K562 (cell line): ENCODE measurements at regions not wholly inside any gene's neighbourhood (a gene's known extent, or its start where the extent isn't known, plus 50 kb on each side); places are given as distances from the start of the nearest gene placed in this dataset.

Experiments used
- ATAC-seq: fragments of 200-7000 bp; cut with Tn5 transposase; 3 replicates; pipeline ENCODE4 v1.9.1; 2020; ENCODE audit warnings: moderate library complexity
- BruUV-seq: library from RNA; stranded (reverse); fragments of 400-500 nt; replicated peaks from 2 replicates; lab custom pipeline; 2021; lab: Mats Ljungman, UMichigan
- CTCF ChIA-PET: fragments of 300-600 bp; formaldehyde crosslinking; extraction: SDS; loops from one replicate; lab custom pipeline; 2021; ENCODE audit warnings: low intra/inter-chr PET ratio; lab: Yijun Ruan, JAX
- POLR2A ChIA-PET: fragments of 300-600, 350-650 bp; sonication (Branson Sonifier 250); formaldehyde crosslinking; extraction: SDS; loops from one replicate; lab custom pipeline; 2021; ENCODE audit warnings: antibody characterized with exemption, inconsistent platforms; lab: Yijun Ruan, JAX
- DNase-seq, 4 experiments: peaks; one replicate each; pipeline versions ENCODE4 v3.0.0 to v3.0.0-alpha.2; 2011 to 2018; ENCODE audit warnings: low spot score in 3 of 4, mixed read lengths in 3 of 4; ENCODE audit errors: extremely low read depth in 1 of 4
- FAIRE-seq: peaks from 2 replicates; lab custom pipeline; 2011; peaks lifted over from hg19 to GRCh38; lab: Jason Lieb, UNC
- H2AFZ ChIP-seq: 2 replicates; pipeline ENCODE4 v1.6.0; 2011; ENCODE audit warnings: low read depth, low read length, control low read depth, inconsistent platforms
- H3K27ac ChIP-seq: fragments of 200-600 bp; 3 replicates; pipeline ENCODE4 v1.8.0; 2011; ENCODE audit warnings: low read depth, mild to moderate bottlenecking, control low read depth, inconsistent platforms, low read length, moderate library complexity, mixed read lengths; ENCODE audit errors: extremely low read depth
- H3K27me3 ChIP-seq, 2 experiments: fragments of 300-600 bp in 1 of 2; 2 replicates in 1 of 2; 3 replicates in 1 of 2; pipeline versions ENCODE4 v1.6.0 to v1.8.0; 2011; ENCODE audit warnings: inconsistent platforms in 2 of 2, low read length in 2 of 2, mild to moderate bottlenecking in 1 of 2, mixed read lengths in 1 of 2, moderate library complexity in 1 of 2; ENCODE audit not compliant: control insufficient read depth in 2 of 2, insufficient read depth in 2 of 2
- H3K36me3 ChIP-seq: fragments of 300-600 bp; 3 replicates; pipeline ENCODE4 v1.8.0; 2011; ENCODE audit warnings: mild to moderate bottlenecking, low read length, inconsistent platforms; ENCODE audit not compliant: control insufficient read depth, insufficient read depth
- H3K4me1 ChIP-seq, 2 experiments: fragments of 200-600 bp in 1 of 2; replicated peaks in 1 of 2; 2 replicates in 1 of 2; 3 replicates in 1 of 2; pipeline versions ENCODE4 v1.5.1 to v1.8.0; 2011; ENCODE audit warnings: inconsistent platforms in 2 of 2, low read length in 2 of 2, mild to moderate bottlenecking in 1 of 2, mixed read lengths in 1 of 2, moderate library complexity in 1 of 2; ENCODE audit not compliant: control insufficient read depth in 2 of 2, insufficient read depth in 2 of 2
- H3K4me2 ChIP-seq: 2 replicates; pipeline ENCODE4 v1.6.1; 2011; ENCODE audit warnings: low read length, control low read depth, inconsistent platforms, mixed read lengths; ENCODE audit not compliant: insufficient read depth
- H3K4me3 ChIP-seq: fragments of 200-600 bp; sonication (generic), shearing (Covaris generic); 2 replicates; pipeline ENCODE4 v1.5.1; 2016; ENCODE audit warnings: control low read depth, inconsistent platforms
- H3K79me2 ChIP-seq: fragments of 200-600 bp; 3 replicates; pipeline ENCODE4 v1.8.0; 2011; ENCODE audit warnings: low read length, inconsistent platforms; ENCODE audit not compliant: control insufficient read depth, insufficient read depth
- H3K9ac ChIP-seq, 2 experiments: 2 replicates each; pipeline versions ENCODE4 v1.6.0 to v1.6.1; 2011; ENCODE audit warnings: low read depth in 2 of 2, low read length in 2 of 2, control low read depth in 1 of 2, inconsistent platforms in 1 of 2, mild to moderate bottlenecking in 1 of 2, mixed read lengths in 1 of 2; ENCODE audit not compliant: insufficient read depth in 1 of 2
- H3K9me1 ChIP-seq: one replicate; pipeline ENCODE4 v1.6.0; 2011; ENCODE audit warnings: inconsistent platforms, mild to moderate bottlenecking, low read length, moderate library complexity; ENCODE audit not compliant: control insufficient read depth, insufficient read depth
- H3K9me3 ChIP-seq: replicated peaks from 2 replicates; pipeline ENCODE4 v1.5.1; 2011; ENCODE audit warnings: low read depth, low read length, inconsistent platforms; ENCODE audit not compliant: control insufficient read depth, insufficient read depth
- H4K20me1 ChIP-seq: replicated peaks from 2 replicates; pipeline ENCODE4 v1.6.1; 2011; ENCODE audit warnings: low read length, inconsistent platforms, mixed read lengths; ENCODE audit not compliant: control insufficient read depth, insufficient read depth
- CBX2 ChIP-seq: fragments of 200-600 bp; sonication (generic); IDR thresholded peaks from one replicate; pipeline ENCODE4 v1.6.1; 2012; ENCODE audit warnings: mild to moderate bottlenecking, low read length, inconsistent platforms; ENCODE audit not compliant: insufficient read depth, poor library complexity, severe bottlenecking
- CBX8 ChIP-seq: fragments of 200-600 bp; sonication (generic); IDR thresholded peaks from 2 replicates; pipeline ENCODE4 v1.6.1; 2012; ENCODE audit warnings: borderline replicate concordance, mixed run types, low read depth, mild to moderate bottlenecking, moderate library complexity, mixed read lengths, low read length, control low read depth, inconsistent platforms; ENCODE audit not compliant: poor library complexity, severe bottlenecking; ENCODE audit errors: extremely low read depth
- ELF4 ChIP-seq: fragments of 450-650 bp; formaldehyde crosslinking; IDR thresholded peaks from 2 replicates; pipeline ENCODE4 v1.4.0; 2022; ENCODE audit warnings: missing genetic modification characterization
- HCFC1 ChIP-seq: IDR thresholded peaks from 2 replicates; pipeline ENCODE4 v1.6.1; 2012; ENCODE audit warnings: low read depth, low read length, improper control_type of control experiment
- KDM2B ChIP-seq: fragments of 250-450 bp; sonication (Bioruptor Pico); IDR thresholded peaks from 2 replicates; pipeline ENCODE4 v1.8.0; 2021; ENCODE audit warnings: mild to moderate bottlenecking, moderate library complexity
- KHSRP ChIP-seq: fragments of 450-650 bp; IDR thresholded peaks from 2 replicates; pipeline ENCODE4 v1.6.1; 2017
- KLF10 ChIP-seq: fragments of 250-450 bp; sonication (Bioruptor Pico); IDR thresholded peaks from 2 replicates; pipeline ENCODE4 v1.6.1; 2021; ENCODE audit warnings: matching md5 sums
- MAZ ChIP-seq, 2 experiments: fragments of 450-650 bp in 1 of 2; sonication (generic) in 1 of 2; formaldehyde crosslinking; IDR thresholded peaks in 1 of 2; conservative IDR thresholded peaks in 1 of 2; 2 replicates each; pipeline versions ENCODE4 v1.4.0 to v1.5.0; 2020; ENCODE audit warnings: mild to moderate bottlenecking in 1 of 2, missing genetic modification reagents in 1 of 2
- MCM3 ChIP-seq: fragments of 450-650 bp; IDR thresholded peaks from 2 replicates; pipeline ENCODE4 v1.6.1; 2016
- RBM17 ChIP-seq: fragments of 200-400 bp; formaldehyde crosslinking; IDR thresholded peaks from 2 replicates; pipeline ENCODE4 v1.6.1; 2017; ENCODE audit warnings: low read depth, mild to moderate bottlenecking, low read length, borderline replicate concordance
- XRCC4 ChIP-seq: IDR thresholded peaks from one replicate; pipeline ENCODE4 v1.6.1; 2011; ENCODE audit not compliant: insufficient read depth, insufficient read length; ENCODE audit errors: extremely low read depth
- ZEB2 ChIP-seq: fragments of 450-650 bp; IDR thresholded peaks from 2 replicates; pipeline ENCODE4 v1.6.1; 2016
- ZFP1 ChIP-seq: fragments of 450-650 bp; formaldehyde crosslinking; IDR thresholded peaks from 2 replicates; pipeline ENCODE4 v1.4.0; 2020; ENCODE audit warnings: mild to moderate bottlenecking, mixed read lengths
- ZNF140 ChIP-seq: fragments of 250-450 bp; sonication (Bioruptor Pico); IDR thresholded peaks from 2 replicates; pipeline ENCODE4 v1.8.0; 2021; ENCODE audit warnings: moderate library complexity, mild to moderate bottlenecking, inconsistent platforms
- ZNF184 ChIP-seq: sonication (generic); formaldehyde crosslinking; IDR thresholded peaks from 2 replicates; pipeline ENCODE4 v1.5.0; 2020; ENCODE audit warnings: missing genetic modification reagents
- ZNF239 ChIP-seq: fragments of 250-450 bp; sonication (Bioruptor Pico); IDR thresholded peaks from 2 replicates; pipeline ENCODE4 v1.4.0; 2020; ENCODE audit warnings: mild to moderate bottlenecking
- ZNF778 ChIP-seq: fragments of 450-650 bp; formaldehyde crosslinking; IDR thresholded peaks from 2 replicates; pipeline ENCODE4 v1.4.0; 2020; ENCODE audit warnings: mild to moderate bottlenecking, moderate library complexity
- WGBS: fragments of 100-300 bp; shearing (Covaris generic); methylation state at CpG from one replicate; pipeline ENCODE4 v1.1.6; 2016; ENCODE audit warnings: low coverage, mixed read lengths; ENCODE audit not compliant: insufficient coverage; ENCODE audit errors: missing lambda C conversion rate; 5-methylcytosine and 5-hydroxymethylcytosine counted together
- in situ Hi-C: fragments of 300-500 bp; cut with MboI; formaldehyde crosslinking; loops from 4 replicates; pipeline ENCODE4 v1.15.0; 2018; ENCODE audit warnings: inconsistent platforms, mixed read lengths
- intact Hi-C: fragments of 100-400 bp; cut with micrococcal nuclease; formaldehyde crosslinking; loops from 2 replicates; pipeline ENCODE4 v1.14.2; 2022

DNA sequence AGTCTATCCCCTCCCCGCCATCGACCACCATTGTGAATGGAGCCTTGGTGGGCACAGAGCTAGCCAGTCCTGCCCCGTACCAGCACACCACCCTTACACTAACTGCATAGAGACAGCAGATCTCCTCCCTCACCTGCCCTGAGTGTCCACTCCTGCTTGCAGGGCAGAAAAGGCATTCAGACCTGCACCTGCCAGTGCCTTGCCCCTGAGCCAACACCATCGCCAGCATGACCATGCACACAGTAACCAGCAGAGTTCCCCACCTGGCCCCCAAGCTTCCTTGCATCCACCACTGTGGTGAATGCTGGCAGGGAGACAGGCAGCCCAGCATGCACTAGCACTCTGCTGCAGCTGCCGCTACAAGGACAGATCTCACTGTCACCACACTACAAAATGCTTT lies 397.1 kb downstream of the KLHL4 start (continued):
- TF ChIP-seq MAZ (CRISPR knock-in tag; conservative IDR thresholded peaks at IDR 0.05 in 1 of 2, IDR thresholded peaks at IDR 0.05 in 1 of 2): no peak

DNA sequence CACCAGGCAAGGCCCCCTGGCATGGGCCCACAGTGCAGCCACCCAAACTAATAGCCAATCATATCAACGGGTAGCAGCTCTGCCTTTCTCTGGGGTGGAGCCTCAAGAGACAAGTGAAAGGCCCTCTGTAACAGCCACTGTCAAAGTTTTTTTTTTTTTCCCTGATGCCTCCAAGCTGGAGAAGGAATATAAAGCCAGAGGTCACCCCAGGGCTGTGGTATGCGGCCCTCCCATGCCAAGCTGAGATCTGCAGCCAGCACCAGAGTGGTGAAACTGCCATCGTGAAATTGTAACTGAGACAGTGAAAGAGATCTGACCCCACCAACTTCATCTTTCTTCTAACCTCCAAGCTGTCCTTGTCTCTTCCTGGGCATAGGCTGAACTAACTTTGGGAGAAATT lies 407.0 kb downstream of the KLHL4 start:
- Histone ChIP-seq H3K4me3 (no peak overlapping the region), H3K9me1 (no peaks in the 10 kb centered on the region), H4K20me1 (no peaks in the 10 kb centered on the region), H3K27me3 (no peaks in the 10 kb centered on the region), H3K79me2 (no peaks in the 10 kb centered on the region), H3K4me1 (no peaks in the 10 kb centered on the region), H3K36me3 (no peaks in the 10 kb centered on the region), H3K4me2 (no peak overlapping the region), H3K9ac (no peak overlapping the region), H3K9me3 (no peaks in the 10 kb centered on the region), H3K27ac (no peak overlapping the region), H2AFZ (no peak overlapping the region)
- ChIA-PET POLR2A (no interaction called here), CTCF (no interaction called here)
- FAIRE-seq: no peak
- DNase-seq: no peak
- intact Hi-C loops (no loop called here), in situ Hi-C loops (no loop called here)
- 0% methylated on average over 3 of the region's 3 CpGs for WGBS
- BruUV-seq: no TSS peak
- no peak for TF ChIP-seq MCM3
- TF ChIP-seq ELF4 (CRISPR knock-in tag): no peak
- no peak for TF ChIP-seq KDM2B (CRISPR knock-in tag)
- ATAC-seq: no peak

DNA sequence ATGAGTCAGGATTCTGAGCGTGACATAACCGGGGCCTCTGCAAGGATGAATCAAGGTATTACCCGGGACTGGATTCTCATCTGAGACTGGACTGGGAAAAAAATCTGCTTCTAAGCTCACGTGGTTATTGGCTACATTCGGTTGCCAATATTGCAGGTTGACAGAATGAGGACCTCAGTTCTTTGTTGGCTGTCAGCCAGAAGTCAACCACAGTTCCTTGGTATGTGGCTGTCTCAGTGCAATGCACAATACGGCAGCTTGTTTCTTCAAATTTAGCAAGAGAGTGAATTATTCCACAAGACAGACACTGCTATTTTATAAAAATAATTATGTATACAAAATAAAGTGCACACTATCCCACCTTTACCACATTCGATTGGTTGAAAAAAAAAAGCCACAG lies 424.2 kb downstream of the KLHL4 start:
- H3K27ac ChIP-seq: no peak overlapping the region
- ATAC-seq (no peak), DNase-seq (no peak), FAIRE-seq (no peak)
- H3K4me1 ChIP-seq: no peaks in the 10 kb centered on the region
- H3K9ac ChIP-seq: no peak overlapping the region
- intact Hi-C loops: no loop called here
- CTCF ChIA-PET: no interaction called here
- no peak overlapping the region for H2AFZ ChIP-seq
- no peaks in the 10 kb centered on the region for H3K9me1 ChIP-seq
- no peak overlapping the region for H3K4me3 ChIP-seq
- H3K4me2 ChIP-seq: no peak overlapping the region
- no peaks in the 10 kb centered on the region for H3K36me3 ChIP-seq
- H4K20me1 ChIP-seq: no peaks in the 10 kb centered on the region
- no peaks in the 10 kb centered on the region for H3K79me2 ChIP-seq
- BruUV-seq: no TSS peak
- WGBS: 0% methylated on average over 7 of the region's 7 CpGs
- H3K27me3 ChIP-seq: no peaks in the 10 kb centered on the region
- no peaks in the 10 kb centered on the region for H3K9me3 ChIP-seq
- POLR2A ChIA-PET: no interaction called here
- in situ Hi-C loops: no loop called here
- TF ChIP-seq CBX8 (no peak), RBM17 (no peak), HCFC1 (no peak), ZNF239 (no peak), ZNF778 (CRISPR knock-in tag) (no peak), CBX2 (no peak), ZNF184 (no peak), ZFP1 (CRISPR knock-in tag) (no peak), KLF10 (CRISPR knock-in tag) (no peak), ZEB2 (no peak), KHSRP (no peak), XRCC4 (no peak), ZNF140 (no peak)
